ENCODE measurements at regions not wholly inside any gene's neighbourhood (a gene's known extent, or its start where the extent isn't known, plus 50 kb on each side); places are given as distances from the start of the nearest gene placed in this dataset.

DNA sequence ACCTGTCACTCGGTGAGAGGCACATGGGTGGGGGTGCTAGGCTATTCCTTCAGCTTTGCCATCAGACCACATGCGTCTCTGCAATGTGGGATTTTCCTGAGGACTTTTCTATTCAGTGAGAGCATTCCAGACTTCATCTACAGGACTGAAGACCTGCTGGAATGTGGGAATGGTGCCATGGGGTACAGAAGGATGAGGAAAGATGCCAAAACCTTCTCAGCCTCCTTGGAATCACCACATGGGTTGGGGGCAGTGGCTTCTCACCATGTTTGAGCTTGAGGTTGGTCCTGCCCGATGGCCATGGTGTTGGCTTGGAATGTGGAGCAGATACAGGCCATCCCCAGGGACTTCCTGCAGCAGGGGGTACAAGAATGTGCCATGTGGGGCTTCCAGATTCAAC lies 80.9 kb upstream of the KLF13 start:
- DNase-seq, result no peak

GRCh38 chr15:31247404-31247803 lies 79.2 kb upstream of the KLF13 start:
- DNase-seq, result no peak

DNA sequence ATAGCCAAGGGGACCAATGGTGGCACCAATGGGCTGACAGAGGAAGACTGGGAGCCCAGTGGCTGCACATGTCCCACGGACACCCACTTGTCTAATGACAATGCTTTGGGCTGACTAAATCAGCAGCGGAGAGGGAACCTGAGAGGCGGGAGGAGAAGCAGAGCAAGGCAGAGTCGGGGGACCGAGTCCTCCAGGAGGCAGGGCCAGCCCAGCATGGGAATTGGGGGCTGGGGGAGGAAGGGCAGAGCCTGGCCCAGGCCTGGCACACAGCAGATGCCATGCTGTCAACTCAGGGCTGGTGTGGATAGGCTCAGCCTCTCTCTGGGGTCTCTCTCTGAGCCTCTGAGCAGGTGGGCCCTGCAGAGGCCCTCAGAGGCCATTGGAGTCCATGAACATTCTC lies 78.4 kb upstream of the KLF13 start:
- no peak for DNase-seq

GRCh38 chr15:31248951-31249350 lies 77.7 kb upstream of the KLF13 start:
- no peak for DNase-seq

DNA sequence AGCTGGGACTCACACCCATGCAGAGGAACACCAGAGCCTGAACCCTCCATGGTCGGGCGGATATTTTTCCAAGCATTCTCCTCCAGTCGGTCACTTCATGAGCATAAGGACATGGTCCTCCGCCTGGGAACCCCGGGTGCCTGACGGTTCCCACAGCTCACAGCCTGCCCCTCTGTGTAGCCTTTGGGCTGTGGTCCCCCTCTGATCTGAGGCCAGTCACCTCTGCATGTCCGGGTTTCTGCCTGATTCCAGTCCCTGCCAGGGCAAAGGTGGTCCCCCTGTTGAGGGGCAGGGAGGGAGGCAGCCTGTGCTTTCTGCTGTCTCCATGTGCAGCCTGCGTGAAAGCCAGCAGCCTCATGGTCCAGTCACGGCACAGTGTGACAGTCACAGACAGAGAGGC lies 76.6 kb upstream of the KLF13 start:
- DNase-seq, result no peak

DNA sequence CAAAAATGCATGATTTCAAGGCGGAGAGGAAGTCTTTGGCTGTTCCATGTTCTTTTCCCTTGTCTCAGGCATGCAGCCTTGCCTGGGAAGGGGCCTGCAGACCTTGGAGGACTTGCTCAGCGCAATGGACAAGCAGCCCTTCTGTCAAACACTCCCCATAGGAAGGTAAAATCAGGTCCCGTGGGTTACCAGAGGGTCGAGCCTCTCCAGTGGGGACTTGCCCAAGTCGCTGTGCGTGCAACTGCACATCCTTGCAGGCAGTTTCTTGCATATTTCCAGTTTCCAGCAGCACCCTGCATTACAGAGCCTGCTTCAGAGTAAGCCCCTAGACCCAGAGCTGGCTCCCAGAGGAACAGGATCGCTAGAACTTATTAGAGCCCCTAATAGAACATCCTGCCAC lies 75.5 kb upstream of the KLF13 start:
- no peak for DNase-seq

- DNase-seq, result no peak
These were observed 74.4 kb upstream of the KLF13 start for GRCh38 chr15:31252171-31252785.

- no peak for DNase-seq
These were observed 72.0 kb upstream of the KLF13 start for GRCh38 chr15:31254431-31255175.

GRCh38 chr15:31255176-31255510 lies 71.5 kb upstream of the KLF13 start:
- no peak for DNase-seq

GRCh38 chr15:31255732-31256377 lies 70.8 kb upstream of the KLF13 start:
- no peak for DNase-seq

- no peak for DNase-seq
These were observed 70.0 kb upstream of the KLF13 start for GRCh38 chr15:31256378-31257265.

GRCh38 chr15:31257286-31257685 lies 69.3 kb upstream of the KLF13 start:
- DNase-seq, result no peak

GRCh38 chr15:31258260-31258659 lies 68.4 kb upstream of the KLF13 start:
- DNase-seq, result no peak

- no peak for DNase-seq
These were observed 66.9 kb upstream of the KLF13 start for GRCh38 chr15:31259562-31260252.

DNA sequence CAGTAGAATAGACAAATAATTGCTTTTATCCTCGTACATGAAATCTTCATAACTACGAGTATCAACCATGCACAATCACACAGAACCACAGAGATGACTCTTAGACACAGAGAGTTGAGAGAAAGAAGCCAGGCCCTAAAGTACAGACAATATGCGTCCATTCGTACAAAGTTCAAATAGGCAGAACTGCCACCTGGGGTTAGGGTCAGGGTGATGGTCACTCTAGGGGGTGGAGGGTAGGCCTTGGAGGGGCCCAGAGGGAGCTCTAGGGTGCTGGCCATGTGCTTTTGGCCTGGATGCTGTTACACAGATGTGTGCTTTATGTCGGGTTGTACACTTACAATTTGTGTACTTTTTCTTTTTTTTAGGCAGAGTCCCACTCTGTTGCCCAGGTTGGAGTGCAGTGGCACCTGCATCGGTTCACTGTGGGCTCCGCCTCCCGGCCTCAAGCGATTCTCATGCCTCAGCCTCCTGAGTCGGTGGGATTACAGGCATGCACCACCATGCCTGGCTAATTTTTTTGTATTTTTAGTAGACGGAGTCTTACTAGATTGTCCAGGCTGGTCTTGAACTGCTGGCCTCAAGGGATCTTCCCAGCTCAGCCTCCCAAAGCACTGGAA lies 65.9 kb upstream of the KLF13 start:
- DNase-seq, result no peak

GRCh38 chr15:31261266-31262142 lies 65.1 kb upstream of the KLF13 start:
- no peak for DNase-seq

DNA sequence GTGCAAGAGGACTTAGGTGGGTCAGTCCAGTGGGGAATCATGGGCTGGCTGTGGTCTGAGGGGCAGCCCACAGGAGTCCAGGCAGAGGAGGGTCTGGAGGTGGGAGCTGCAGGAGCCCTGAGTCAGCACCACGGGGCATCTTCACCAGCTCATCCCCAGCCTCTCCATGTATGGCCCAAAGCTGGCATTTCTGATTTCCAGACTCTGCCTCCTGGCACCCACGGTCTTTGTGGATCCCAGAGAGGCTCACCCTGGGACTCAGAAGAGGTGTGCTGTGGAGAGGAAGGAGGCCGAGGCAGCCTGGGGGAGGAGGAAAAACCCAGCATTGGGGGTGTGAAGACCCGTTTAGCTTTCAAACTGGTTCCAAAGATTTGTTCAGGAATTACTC lies 64.5 kb upstream of the KLF13 start:
- DNase-seq, result no peak

DNA sequence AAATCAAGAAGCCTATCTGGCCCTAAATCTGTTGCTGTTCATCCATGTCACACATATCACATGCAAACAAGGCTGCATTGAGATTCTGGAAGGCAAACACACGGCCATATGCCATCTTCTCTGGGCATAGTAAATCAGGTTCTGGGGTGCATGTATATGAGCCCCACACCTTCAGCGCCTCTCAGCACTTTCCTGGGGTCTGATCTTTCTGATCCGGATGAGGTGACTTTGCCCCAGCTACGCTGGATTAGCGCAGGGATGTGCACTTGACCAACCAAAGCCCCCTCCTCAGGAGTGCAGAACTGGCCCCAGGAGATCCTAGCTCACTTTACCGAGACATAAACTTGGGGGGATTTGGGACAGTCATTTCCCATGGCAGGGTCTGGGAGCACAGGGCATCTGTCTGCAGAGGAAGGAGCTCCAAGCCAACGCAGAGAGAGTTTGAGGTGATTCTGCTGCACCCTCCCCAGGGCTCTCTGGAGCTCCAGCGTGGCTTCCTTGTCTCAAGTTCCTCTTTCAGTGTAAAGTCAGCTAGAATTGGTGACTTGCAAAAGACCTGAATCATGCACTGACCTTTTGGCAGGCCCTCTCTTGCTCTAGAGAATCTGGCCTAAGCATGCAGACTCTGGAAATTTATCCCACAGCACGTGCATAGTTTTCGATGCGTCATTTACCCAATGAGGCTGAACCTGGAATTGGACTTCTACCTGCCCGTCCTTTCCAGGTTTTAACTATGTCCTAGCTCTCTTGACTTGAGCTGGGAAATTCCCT lies 63.5 kb upstream of the KLF13 start:
- no peak for DNase-seq

GRCh38 chr15:31263751-31264558 lies 62.7 kb upstream of the KLF13 start:
- peak; percentile 60 for DNase-seq

Data from NCI-H2107 (cell line).